MM.1S (cell line): ENCODE measurements at regions not wholly inside any gene's neighbourhood (a gene's known extent, or its start where the extent isn't known, plus 50 kb on each side); places are given as distances from the start of the nearest gene placed in this dataset.
A peak's percentile ranks its signal among the peaks of the same experiment; 100 is the strongest.

Source experiments
- DNase-seq: peaks from one replicate; pipeline ENCODE4 v3.0.0-alpha.2; 2015
- H2AFZ ChIP-seq: fragments of 300-600 bp; sonication (generic); 2 replicates; pipeline ENCODE4 v1.6.0; 2016; ENCODE audit warnings: antibody characterized with exemption, low read length
- H3F3A ChIP-seq: fragments of 300-600 bp; sonication (generic); 2 replicates; pipeline ENCODE4 v1.6.1; 2016; ENCODE audit warnings: mild to moderate bottlenecking, antibody characterized with exemption, low read length, moderate library complexity, mixed read lengths; ENCODE audit not compliant: insufficient read depth
- H3K27ac ChIP-seq: fragments of 300-600 bp; sonication (generic); 2 replicates; pipeline ENCODE4 v1.5.1; 2016; ENCODE audit warnings: mild to moderate bottlenecking, low read length
- H3K27me3 ChIP-seq: fragments of 300-600 bp; sonication (generic); replicated peaks from 2 replicates; pipeline ENCODE4 v1.6.0; 2016; ENCODE audit warnings: low read length; ENCODE audit not compliant: insufficient read depth
- H3K36me3 ChIP-seq: fragments of 300-600 bp; sonication (generic); replicated peaks from 2 replicates; pipeline ENCODE4 v1.6.1; 2016; ENCODE audit warnings: mild to moderate bottlenecking, low read length, mixed read lengths; ENCODE audit not compliant: insufficient read depth
- H3K4me1 ChIP-seq: fragments of 300-600 bp; sonication (generic); 2 replicates; pipeline ENCODE4 v1.6.1; 2016; ENCODE audit warnings: low read length, mixed read lengths
- H3K4me2 ChIP-seq: fragments of 300-600 bp; sonication (generic); 2 replicates; pipeline ENCODE4 v1.6.0; 2016; ENCODE audit warnings: low read depth, low read length
- H3K4me3 ChIP-seq: fragments of 300-600 bp; sonication (generic); 2 replicates; pipeline ENCODE4 v1.5.1; 2016; ENCODE audit warnings: low read length, mixed read lengths
- H3K79me2 ChIP-seq: fragments of 300-600 bp; sonication (generic); 2 replicates; pipeline ENCODE4 v1.6.1; 2016; ENCODE audit warnings: mixed run types, low read length, mixed read lengths
- H3K9ac ChIP-seq: fragments of 300-600 bp; sonication (generic); 2 replicates; pipeline ENCODE4 v1.6.1; 2016; ENCODE audit warnings: low read length, mixed read lengths
- H3K9me2 ChIP-seq: fragments of 300-600 bp; sonication (generic); replicated peaks from 2 replicates; pipeline ENCODE4 v1.6.1; 2016; ENCODE audit warnings: mild to moderate bottlenecking, low read length, mixed read lengths; ENCODE audit not compliant: insufficient read depth
- H3K9me3 ChIP-seq: fragments of 300-600 bp; sonication (generic); replicated peaks from 2 replicates; pipeline ENCODE4 v1.6.1; 2016; ENCODE audit warnings: mild to moderate bottlenecking, low read length, mixed read lengths; ENCODE audit not compliant: insufficient read depth
- H4K20me1 ChIP-seq: fragments of 300-600 bp; sonication (generic); 2 replicates; pipeline ENCODE4 v1.6.1; 2016; ENCODE audit warnings: mild to moderate bottlenecking, low read length, moderate library complexity, mixed read lengths; ENCODE audit not compliant: insufficient read depth
- CTCF ChIP-seq: fragments of 300-600 bp; sonication (generic); IDR thresholded peaks from 2 replicates; pipeline ENCODE4 v1.5.1; 2016; ENCODE audit warnings: antibody characterized with exemption, low read length, mixed read lengths
- EZH2 ChIP-seq: fragments of 300-600 bp; sonication (generic); optimal IDR thresholded peaks from 2 replicates; pipeline ENCODE3; 2017; ENCODE audit warnings: low read depth, mild to moderate bottlenecking, antibody characterized with exemption, low read length, mixed read lengths
- EZH2phosphoT487 ChIP-seq: fragments of 300-600 bp; sonication (generic); IDR thresholded peaks from 2 replicates; pipeline ENCODE4 v1.6.1; 2018; ENCODE audit warnings: antibody characterized with exemption, low read length

GRCh38 chr6:227812-228338 lies 64.4 kb upstream of the DUSP22 start:
- Histone ChIP-seq H3K4me2 (no peak overlapping the region), H4K20me1 (no peaks in the 10 kb centered on the region), H3K4me1 (0 out of 2 replicates have a peak, but pooled peaks cover 9% of the 10 kb centered on the region), H3F3A (peaks cover 10% of the 10 kb centered on the region), H3K36me3 (no peaks in the 10 kb centered on the region), H3K4me3 (no peak overlapping the region), H3K9me2 (no peaks in the 10 kb centered on the region), H3K9ac (no peak overlapping the region), H3K79me2 (no peaks in the 10 kb centered on the region), H3K27ac (no peak overlapping the region), H2AFZ (no peak overlapping the region), H3K9me3 (no peaks in the 10 kb centered on the region), H3K27me3 (no peaks in the 10 kb centered on the region)
- no peak for TF ChIP-seq EZH2phosphoT487
- TF ChIP-seq CTCF, result no peak
- no peak for TF ChIP-seq EZH2
- no peak for DNase-seq

DNA sequence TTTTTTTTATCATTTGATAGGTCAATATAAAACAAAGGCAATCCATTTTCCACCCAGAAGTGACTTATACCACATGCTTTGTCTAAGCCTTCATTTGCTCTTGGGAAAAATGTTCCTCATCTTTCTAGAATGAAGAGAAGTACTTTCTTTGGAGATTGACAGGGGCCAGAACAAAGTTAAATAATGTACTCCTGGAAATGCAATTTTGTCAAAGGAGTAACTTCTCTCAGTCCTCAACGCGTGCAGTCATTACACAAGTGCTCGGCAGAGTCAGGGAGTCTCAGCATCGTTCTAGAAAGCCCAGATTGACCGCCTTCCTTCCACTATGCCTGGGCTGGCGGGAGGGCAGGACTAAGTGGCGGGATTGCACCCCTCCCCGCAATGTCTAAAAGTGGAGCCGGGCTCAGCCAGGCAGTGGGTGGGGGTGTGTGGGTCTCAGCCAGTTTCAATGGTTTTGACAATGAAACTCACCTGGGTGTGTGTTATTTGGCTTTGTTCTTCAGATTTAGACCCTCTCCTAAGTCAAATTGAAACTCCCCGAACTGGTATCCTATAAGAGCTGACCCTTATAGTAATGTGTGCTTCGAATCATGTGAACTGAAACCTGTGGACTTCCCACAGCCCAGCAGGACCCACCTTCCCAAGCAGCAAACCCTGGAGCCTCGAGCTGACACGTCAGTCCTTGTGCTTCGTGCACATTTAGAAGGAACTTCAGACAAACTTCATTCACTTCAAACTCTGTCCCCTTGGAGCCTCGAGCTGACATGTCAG lies 63.2 kb upstream of the DUSP22 start:
- no peaks in the 10 kb centered on the region for H3K27me3 ChIP-seq
- peak overlapping the region; percentile 80 for H3K4me2 ChIP-seq
- H2AFZ ChIP-seq, result peak overlapping the region; percentile 59
- H3K4me3 ChIP-seq, result peak overlapping the region; percentile 15; the same call in 1 of the 2 replicates
- peak; percentile 31 for DNase-seq
- H3K9me3 ChIP-seq, result no peaks in the 10 kb centered on the region
- peak overlapping the region; percentile 44; the same call in 1 of the 2 replicates for H3K27ac ChIP-seq
- no peaks in the 10 kb centered on the region for H4K20me1 ChIP-seq
- 0 out of 2 replicates have a peak, but pooled peaks cover 9% of the 10 kb centered on the region for H3K4me1 ChIP-seq
- H3K9ac ChIP-seq, result no peak overlapping the region
- no peaks in the 10 kb centered on the region for H3K36me3 ChIP-seq
- TF ChIP-seq EZH2phosphoT487 (no peak), CTCF (no peak), EZH2 (no peak)
- no peaks in the 10 kb centered on the region for H3K79me2 ChIP-seq
- H3K9me2 ChIP-seq, result no peaks in the 10 kb centered on the region
- peaks cover 10% of the 10 kb centered on the region for H3F3A ChIP-seq

DNA sequence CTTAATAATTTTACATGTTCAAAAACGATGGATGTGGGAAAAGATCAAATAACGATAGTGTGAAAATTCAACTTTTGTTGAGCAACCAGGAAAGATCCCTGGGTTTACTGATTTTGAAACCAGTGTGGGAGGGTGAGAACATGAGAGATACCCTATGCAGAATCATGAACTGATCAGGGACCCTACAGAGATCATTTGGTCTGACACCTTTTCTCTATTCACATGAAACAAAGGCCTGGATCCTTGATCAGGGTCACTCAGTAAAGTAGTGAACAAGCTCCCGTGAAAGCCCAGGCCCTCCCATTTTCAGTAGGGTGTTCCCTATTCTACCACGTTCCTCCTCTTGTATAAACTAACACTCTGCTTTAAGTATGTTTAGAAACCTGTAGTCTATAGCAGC lies 60.5 kb upstream of the DUSP22 start:
- no peaks in the 10 kb centered on the region for H3K9me2 ChIP-seq
- no peak for DNase-seq
- no peak overlapping the region for H3K4me3 ChIP-seq
- H4K20me1 ChIP-seq, result no peaks in the 10 kb centered on the region
- H3K9ac ChIP-seq, result no peak overlapping the region
- peaks cover 14% of the 10 kb centered on the region for H3F3A ChIP-seq
- H2AFZ ChIP-seq, result no peak overlapping the region
- TF ChIP-seq CTCF, result no peak
- no peak for TF ChIP-seq EZH2
- no peak for TF ChIP-seq EZH2phosphoT487
- peaks cover 20% of the 10 kb centered on the region for H3K4me1 ChIP-seq
- H3K79me2 ChIP-seq, result no peaks in the 10 kb centered on the region
- H3K36me3 ChIP-seq, result no peaks in the 10 kb centered on the region
- no peak overlapping the region for H3K27ac ChIP-seq
- H3K4me2 ChIP-seq, result no peak overlapping the region
- no peaks in the 10 kb centered on the region for H3K27me3 ChIP-seq
- H3K9me3 ChIP-seq, result no peaks in the 10 kb centered on the region
